Inferior parietal cortex (tissue), 1 donor: ENCODE measurements at regions not wholly inside any gene's neighbourhood (a gene's known extent, or its start where the extent isn't known, plus 50 kb on each side); places are given as distances from the start of the nearest gene placed in this dataset.
A peak's percentile ranks its signal among the peaks of the same experiment; 100 is the strongest.

Experiments used
- DNase-seq: peaks from one replicate; pipeline ENCODE4 v3.0.0-alpha.2; 2016; ENCODE audit errors: extremely low spot score

DNA sequence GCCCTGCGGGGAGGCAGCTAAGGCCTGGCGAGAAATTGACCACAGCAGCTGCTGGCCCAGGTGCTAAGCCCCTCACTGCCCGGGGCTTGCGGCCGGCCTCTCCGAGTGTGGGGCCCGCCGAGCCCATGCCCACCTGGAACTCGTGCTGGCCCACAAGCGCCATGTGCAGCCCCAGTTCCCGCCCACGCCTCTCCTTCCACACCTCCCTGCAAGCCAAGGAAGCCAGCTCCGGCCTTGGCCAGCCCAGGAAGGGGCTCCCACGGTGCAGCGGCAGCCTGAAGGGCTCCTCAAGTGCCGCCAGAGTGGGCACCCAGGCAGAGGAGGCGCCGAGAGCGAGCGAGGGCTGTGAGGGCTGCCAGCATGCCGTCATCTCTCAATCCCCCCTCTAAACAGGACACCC, 304.6 kb upstream of the FAM98A start:
- DNase-seq: no peak

DNA sequence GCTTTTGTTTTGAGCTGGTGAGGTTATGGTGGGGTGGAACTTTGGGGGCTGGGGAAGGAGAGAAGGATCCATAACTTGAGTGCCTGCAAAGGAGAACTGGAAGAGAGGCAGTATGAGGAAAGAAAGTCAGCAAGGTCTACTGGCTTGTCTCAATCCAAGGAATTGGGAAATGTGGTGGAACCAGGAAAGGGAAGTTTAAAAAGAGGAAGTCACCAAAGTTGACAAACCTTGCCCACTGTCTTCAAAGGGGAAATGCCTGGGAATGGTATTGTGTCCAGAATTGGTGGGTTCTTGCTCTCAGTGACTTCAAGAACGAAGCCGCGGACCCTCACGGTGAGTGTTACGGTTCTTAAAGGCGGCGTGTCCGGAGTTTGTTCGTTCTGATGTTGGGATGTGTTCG, 304.1 kb upstream of the FAM98A start:
- DNase-seq: no peak

DNA sequence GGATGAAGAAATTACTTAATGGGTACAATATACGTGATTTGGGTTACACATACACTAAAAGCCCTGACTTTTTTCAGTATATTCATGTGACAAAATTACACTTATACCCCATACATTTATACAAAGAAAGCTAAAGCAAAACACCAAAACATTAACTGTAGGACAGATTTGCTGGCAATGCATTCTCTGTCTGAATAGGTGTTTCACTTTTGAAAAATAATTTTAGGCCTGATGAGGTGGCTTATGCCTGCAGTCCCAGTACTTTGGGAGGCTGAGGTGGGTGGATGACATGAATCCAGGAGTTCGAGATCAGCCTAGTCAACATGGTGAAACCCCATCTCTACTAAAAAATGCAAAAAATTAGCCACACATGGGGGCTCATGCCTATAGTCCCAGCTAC, 301.5 kb upstream of the FAM98A start:
- DNase-seq: no peak

DNA sequence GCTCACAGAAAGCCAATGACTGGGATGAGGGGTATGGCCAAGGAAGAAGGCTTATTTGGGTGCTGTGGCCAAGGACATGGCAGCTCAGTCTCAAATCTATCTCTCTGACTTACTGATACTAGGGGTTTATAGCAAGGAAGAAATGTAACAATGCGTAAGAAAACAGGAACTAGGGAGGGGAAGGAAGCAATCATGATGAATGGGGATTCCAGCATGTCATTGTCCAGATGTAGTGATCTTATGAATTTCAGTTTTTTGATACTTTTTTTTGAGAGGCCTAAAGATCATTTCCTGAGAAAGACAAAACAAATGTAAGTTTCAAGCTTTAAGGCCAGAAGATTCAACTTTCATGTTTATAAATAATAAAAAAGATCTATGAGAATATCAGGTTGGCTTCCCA, 298.6 kb upstream of the FAM98A start:
- no peak for DNase-seq

DNA sequence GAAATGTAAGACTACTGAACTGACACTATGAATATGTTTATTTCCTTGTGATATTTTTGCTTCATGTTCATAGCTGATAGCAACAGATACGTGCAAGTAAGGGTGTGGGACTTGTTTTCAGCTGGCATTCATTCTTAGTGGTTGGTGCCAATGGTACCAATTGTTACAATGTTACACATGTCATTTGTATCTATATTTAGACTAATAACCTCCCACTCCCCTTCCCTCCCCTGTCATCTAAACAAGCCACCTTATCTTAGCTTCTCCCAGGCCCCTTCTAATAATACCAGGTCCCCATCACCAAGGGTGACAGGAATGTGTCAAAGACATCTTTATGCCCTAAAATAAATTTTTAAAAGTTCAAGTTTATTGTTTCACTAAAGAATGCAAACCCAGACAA, 294.7 kb upstream of the FAM98A start:
- no peak for DNase-seq

DNA sequence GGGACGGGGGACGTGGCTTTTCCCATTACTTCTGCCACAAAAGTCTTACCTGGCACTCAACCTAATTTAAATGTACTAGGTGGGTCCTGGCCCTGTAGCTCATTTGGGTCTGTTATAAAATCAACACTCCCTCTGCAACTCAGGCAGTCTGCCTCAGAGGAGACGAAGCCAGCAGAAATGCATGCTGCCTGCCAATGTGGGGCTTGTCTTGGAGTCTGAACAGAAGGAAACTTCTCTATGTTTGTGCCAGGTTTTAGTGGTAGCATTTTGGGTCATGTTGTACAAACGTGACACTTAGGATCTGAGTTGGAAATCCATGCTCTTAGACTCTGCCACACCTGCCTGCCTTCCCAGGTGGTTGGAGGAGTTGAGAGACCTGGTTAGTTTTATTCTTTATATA, 292.5 kb upstream of the FAM98A start:
- no peak for DNase-seq

DNA sequence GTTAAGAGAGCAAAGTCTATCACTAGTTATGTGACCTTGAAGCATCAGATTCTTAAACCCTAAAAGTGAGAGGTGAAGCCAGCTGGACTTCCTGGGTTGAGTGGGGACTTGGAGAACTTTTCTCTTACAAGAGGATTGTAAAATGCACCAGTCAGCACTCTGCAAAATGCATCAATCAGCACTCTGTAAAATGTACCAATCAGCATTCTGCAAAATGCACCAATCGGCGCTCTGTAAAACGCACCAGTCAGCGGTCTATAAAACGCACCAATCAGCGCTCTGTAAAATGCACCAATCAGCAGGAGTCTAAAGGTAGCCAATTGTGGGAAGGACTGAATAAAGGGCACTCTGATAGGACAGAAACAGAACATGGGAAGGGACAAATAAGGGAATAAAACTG, 291.6 kb upstream of the FAM98A start:
- DNase-seq: no peak

DNA sequence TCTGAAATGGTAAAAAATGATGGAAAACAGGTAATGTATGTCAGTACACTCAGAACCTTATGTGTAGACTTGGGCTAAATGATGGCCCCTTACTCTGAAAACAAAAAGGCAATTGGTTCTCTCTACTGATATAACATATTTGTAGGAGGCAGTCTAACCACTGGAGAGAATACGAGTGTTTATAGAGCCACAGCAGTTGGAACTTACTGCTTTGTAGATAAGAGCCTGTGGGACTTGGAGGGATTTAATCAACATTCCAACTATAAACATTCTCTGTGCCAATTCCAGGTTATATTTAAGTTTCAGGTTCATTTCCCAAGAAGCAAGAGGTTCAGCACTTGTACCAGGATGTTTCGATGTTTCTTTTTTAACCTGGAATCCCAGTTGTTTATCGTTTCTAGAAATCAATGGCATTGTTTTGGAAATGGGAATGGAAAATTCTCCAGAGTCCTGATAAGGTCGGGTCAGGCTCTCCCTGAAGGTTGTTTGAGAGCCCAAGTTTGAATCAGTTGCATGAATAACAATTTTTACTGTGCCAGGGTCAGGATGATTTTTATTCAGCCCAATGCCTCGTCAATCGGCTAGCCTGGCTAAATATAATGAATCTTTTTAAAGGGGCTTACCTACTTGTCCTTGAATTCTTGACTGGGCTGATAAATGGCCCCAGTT, 278.4 kb upstream of the FAM98A start:
- no peak for DNase-seq

DNA sequence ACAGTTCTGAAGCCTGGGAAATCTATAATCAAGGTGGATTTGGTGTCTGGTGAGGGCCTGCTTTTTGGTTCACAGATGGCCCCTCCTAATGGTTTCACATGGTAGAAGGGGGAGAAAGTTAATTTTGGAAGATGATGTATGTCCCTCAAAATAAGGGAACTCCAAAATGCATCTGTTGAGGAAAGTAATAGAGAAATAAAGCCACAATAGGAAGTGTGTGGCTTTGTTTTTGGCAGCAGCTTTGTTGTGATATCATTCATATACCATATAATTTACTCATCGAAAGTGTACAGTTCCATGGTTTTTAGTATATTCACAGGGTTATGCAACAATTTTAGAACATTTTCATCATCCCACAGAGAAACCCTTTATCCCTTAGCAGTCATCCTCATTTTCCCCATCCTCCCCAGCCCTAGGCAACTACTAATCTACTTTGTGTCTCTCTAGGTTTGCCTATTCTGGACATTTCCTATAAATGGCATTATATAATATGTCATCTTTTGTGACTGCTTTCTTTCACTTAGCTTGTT, 274.0 kb upstream of the FAM98A start:
- DNase-seq: no peak

DNA sequence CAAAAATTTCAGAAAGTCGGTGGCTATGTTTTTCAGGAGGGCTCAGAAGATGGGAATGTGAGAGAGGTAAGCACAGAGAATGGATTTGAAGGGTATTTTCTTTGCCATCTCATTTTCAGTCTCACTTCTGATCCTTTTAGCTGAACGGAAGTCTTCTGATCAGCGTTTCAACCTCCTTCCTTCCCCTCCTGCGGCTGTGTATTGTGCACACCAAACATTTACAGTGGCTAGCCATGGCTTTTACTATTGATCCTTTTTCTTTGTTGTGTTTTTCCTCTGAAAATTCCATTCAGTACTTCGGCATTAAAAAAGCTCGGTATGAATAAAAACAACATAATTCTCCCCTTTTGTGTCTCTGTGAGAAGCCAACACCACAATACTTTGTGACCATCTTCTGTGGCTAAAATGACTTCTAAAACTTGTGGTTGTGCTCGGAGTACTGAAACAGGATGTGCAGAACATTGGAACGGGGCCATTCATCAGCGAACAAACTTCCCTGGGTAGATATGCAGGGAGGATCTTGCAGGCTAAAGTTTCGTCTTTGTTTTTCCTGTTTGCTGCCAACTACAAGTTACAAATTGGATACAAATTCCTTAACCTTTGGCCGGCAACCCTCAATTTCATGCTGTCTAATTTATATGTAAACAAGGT, 260.8 kb upstream of the FAM98A start:
- DNase-seq: no peak

DNA sequence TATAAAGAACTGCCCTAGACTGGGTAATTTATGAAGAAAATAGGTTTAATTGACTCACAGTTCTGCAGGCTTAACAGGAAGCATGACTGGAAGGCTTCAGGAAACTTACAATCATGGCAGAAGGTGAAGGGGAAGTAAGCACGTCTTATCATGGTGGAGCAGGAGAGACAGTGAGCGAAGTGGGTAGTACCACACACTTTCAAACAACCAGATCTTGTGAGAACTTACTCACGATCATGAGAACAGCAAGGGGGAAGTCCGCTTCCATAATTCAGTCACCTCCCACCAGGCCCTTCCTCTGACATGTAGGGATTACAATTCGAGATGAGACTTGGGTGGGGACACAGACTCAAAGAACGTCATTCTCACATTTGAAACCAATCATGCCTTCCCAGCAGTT, 260.1 kb upstream of the FAM98A start:
- DNase-seq: no peak

DNA sequence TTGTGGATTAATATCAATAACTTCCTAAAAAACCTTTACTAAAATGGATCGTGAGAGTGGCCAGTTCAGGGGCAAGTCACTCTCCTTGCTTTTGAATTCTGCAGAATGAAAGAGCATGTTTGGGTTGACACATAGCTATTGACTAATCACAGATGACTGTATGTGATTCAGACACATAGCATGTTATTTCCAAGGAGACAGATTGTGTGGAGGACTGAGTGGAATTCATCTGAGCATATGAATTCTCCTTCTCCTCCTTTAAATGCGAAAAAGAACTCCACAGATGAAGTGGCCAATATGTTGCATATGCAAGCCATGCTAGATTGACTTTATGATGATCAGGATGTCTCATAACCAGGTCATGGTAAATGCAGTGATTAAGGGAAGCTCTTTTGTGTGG, 249.4 kb upstream of the FAM98A start:
- DNase-seq: peak; percentile 3

DNA sequence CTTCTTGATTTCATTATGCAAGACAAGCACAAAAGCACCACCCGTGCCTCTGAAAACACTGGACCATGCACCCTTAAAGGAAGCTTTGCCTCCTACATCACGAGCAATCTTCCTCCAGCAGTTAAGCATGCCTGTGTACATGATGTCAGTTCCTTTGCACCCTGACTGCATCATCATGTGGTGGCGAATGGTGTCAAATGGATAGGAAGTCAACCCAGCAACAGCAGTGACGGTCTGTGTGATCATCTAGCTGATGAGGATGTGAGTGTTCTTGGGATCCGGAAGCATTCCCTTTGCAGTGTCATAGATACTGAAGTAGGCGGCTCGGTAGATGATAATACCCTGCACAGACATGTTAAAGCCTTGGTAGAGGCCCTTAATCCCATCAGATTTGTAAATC, 240.7 kb upstream of the FAM98A start:
- DNase-seq: no peak

DNA sequence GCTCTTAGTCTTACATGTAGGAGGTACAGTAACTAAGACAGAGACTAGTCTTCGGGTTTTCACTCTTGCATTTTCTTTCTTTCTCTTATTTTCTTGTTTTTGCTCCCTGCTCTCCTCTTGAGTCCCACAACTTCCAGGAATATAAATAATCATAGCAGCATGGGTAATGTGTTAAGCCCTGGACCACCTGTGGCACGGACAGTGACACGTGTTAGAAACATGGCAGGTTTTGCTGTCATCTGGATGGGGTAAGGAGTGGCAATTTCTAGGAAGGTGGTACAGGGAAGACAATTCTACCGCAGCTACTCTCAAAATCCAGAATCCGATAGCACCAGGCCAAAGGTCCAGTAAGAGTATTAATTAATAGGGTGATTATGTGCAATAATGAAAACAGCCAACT, 237.5 kb upstream of the FAM98A start:
- no peak for DNase-seq

DNA sequence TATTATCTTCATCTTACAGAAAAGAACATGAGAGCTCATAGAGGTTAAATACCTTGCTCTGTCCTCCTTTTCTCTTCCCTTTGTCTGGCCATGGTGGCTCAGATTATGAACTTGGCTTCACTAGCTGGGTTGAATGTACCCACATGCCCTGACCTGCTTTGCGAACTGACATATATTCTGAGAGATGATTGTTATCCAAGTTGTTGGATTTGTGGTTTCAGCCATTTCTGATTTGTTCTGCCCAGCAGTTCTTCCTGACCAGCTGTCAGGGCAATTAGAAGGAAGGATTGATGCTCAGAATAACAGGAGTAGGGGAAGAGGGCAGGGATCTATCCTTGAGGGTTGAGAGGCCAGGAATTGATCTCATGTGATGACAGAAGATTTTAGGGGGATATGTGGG, 236.8 kb upstream of the FAM98A start:
- DNase-seq: no peak

DNA sequence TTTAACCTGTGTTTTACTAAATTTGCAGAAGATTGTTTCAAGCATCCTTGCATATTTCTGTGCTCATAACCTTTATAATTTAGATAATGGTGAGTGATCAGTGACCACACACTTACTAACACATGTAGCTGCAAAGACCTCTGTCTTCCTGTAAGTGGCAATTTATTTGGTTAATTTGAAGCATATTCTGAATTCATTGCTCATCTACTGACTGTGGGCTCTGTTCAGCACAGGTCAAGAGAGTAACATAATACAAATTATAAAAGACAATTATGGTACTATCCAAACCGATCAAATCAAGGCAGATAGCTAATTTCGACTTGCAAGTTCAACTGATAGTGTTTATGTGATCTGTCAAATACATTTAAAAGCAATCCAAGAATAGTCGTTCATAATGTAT, 223.9 kb upstream of the FAM98A start:
- no peak for DNase-seq

DNA sequence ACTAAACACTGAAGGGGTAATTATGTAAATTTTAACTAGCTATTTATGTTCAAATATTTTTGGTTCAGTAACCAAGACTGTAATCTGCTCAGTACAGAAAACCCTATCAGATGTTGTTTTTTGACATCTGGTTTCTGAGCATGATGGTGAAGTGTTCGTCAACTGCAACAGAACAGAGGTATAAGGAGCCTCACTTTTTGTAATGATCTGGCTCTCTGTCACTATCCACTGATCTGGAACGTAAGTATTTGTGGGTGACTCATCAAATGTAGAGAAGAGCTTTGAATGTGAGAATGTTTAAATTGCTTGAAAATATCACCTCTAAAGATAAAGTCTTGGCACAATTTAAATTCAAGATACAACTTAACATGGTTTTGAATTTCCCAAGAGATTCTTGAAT, 213.6 kb upstream of the FAM98A start:
- peak; percentile 30 for DNase-seq

DNA sequence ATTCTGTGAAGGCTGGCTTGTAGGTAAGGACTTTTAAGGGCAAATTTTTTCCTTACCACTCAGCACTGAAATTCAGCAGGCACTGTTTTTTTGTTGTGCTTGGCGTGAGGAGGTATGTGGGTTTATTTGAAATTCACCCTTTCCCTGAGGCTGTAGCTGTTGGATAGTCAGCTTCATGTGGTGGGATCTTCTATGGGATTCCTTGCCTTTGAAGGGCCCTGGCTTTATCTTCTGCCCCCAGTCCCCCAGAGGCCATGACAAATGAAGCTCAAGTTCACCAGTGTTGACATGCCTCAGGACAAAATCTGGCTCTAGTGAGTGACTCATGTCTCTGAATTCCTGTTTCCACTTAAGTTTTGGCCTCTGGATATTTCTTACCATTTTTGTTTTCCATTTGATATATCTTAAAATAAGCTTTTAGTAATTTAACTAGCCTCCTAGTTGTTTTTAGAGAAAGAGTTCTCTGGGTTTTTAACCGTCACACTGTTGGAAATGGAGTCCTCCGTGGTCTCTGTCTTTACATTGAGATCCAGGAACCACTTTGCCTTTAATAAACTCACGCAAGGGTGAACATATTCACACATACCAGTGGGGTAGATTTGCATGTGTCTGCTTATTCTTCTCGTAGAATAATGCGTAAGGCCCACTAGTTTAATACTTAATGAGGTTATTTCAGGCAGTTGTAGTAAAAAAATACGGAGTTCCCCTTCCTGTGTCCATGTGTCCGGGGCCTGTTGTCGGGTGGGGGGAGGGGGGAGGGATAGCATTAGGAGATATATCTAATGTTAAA, 211.1 kb upstream of the FAM98A start:
- DNase-seq: no peak

DNA sequence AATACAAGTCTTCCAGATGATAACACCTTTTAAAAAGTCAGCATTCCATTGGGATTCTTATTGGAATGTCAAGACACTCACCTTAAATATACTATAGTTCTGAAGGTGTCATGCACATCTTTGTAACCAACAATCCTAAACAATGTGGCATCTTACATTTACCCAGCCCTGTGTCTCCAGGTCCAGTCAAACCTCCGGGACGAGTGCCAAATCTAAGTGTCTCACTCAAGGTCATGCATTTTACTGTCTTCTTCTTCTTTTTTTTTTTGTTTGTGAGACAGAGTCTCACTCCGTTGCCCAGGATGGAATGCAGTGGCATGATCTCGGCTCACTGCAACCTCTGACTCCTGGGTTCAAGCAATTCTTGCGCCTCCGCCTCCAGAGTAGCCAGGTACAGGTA, 206.9 kb upstream of the FAM98A start:
- DNase-seq: no peak

DNA sequence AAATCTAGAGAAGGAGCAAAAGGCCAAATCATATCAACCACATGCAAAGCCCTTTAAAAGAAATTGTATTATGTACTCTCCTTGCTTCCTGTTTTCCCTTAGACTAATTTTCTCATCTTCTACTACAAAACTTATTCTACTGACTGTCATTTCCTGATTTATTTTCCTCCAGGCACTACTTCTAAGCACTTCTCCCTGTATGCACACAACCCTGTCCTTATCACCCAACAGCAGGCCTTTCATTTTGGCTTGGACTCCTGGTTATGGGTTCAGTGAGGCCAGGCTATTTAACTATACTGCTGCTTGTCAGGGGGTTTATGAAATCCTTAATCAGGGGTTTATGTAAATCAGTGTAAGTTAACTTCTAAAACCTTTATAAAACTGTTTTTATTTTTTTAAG, 205.1 kb upstream of the FAM98A start:
- DNase-seq: no peak

DNA sequence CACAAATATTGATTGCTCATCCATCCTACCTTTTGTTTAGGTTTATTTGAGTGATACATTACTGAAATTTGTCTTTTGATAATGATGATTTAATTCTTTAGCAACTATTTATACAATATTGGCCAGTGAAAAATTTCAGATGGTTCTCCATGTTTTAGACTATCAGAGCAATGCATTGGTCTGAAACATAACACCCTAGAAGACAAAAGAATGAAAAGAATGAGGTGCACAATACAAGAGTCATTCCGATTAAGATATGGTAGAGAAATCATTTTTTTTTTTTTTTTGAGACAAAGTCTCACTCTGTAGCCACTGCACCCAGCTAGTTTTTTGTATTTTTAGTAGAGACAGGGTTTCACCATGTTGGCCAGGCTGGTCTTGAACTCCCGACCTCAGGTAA, 197.4 kb upstream of the FAM98A start:
- DNase-seq: no peak

DNA sequence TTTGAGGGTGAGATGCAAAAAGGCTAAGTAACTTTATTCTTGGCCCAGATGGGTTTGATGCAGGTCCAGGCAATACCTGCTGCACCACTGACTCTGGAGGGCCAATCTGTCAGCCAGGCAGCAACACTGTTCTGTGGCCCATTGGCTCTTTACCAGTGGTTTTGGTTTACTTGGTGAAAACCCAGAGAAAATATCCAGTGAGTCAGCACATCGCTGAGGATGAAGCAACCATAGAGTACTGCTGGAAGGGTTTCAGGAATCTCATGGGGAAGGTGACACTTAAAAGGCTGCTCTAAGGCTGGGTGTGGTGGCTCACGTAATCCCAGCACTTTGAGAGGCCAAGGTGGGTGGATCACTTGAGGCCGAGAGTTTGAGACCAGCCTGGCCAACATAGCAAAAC, 192.5 kb upstream of the FAM98A start:
- DNase-seq: no peak

DNA sequence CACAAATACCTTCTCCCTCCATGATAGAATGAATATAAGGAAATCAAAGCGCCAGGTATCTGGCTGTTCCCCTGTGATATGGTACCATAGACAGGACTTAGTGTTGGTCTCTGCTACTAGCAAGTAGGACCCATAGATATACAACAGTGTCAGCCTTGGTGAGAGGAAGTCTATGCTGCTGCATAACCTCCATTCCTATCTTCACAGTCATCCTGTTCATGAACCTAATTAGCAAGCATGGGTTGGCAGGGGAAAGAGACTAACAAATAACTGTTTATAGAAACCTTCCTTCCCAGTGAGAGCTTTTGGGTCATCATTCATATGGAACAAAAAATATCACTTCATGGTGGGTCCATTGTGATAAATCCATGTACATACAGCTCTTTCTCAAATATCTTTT, 188.9 kb upstream of the FAM98A start:
- DNase-seq: no peak
